Liver (tissue), 8 donors: ENCODE measurements at regions not wholly inside any gene's neighbourhood (a gene's known extent, or its start where the extent isn't known, plus 50 kb on each side); places are given as distances from the start of the nearest gene placed in this dataset.

Experiments
- DNase-seq: peaks from one replicate; pipeline ENCODE4 v3.0.0-alpha.2; 2017; ENCODE audit warnings: low spot score
- H3K27ac ChIP-seq, 2 donors: one replicate each; pipeline ENCODE4 v1.7.0; 2013; ENCODE audit warnings: inconsistent platforms in 2 of 2, low read length in 2 of 2, control low read depth in 1 of 2, low read depth in 1 of 2, mild to moderate bottlenecking in 1 of 2
- H3K27me3 ChIP-seq, 4 donors: one replicate each; pipeline versions ENCODE4 v1.6.1 to v1.7.0; 2013; ENCODE audit warnings: low read length in 3 of 4, inconsistent platforms in 1 of 4, mild to moderate bottlenecking in 1 of 4, moderate library complexity in 1 of 4; ENCODE audit not compliant: control insufficient read depth in 4 of 4, insufficient read depth in 4 of 4
- H3K36me3 ChIP-seq, 4 donors: one replicate each; pipeline versions ENCODE4 v1.6.1 to v1.7.0; 2013; ENCODE audit warnings: low read length in 3 of 4, mild to moderate bottlenecking in 3 of 4, low read depth in 1 of 4, moderate library complexity in 1 of 4; ENCODE audit not compliant: control insufficient read depth in 4 of 4, insufficient read depth in 3 of 4
- H3K4me1 ChIP-seq, 4 donors: one replicate each; pipeline versions ENCODE4 v1.6.1 to v1.7.0; 2013; ENCODE audit warnings: low read length in 3 of 4, mild to moderate bottlenecking in 3 of 4, moderate library complexity in 1 of 4; ENCODE audit not compliant: control insufficient read depth in 4 of 4, insufficient read depth in 4 of 4
- H3K4me3 ChIP-seq, 3 donors: one replicate each; pipeline versions ENCODE4 v1.6.1 to v1.7.0; 2013; ENCODE audit warnings: low read length in 3 of 3, control low read depth in 1 of 3, low read depth in 1 of 3, mild to moderate bottlenecking in 1 of 3
- H3K9ac ChIP-seq, 2 donors: one replicate each; pipeline ENCODE4 v1.7.0; 2013; ENCODE audit warnings: low read length in 2 of 2, mild to moderate bottlenecking in 2 of 2, moderate library complexity in 2 of 2, control low read depth in 1 of 2, low read depth in 1 of 2
- H3K9me3 ChIP-seq, 4 donors: one replicate each; pipeline versions ENCODE4 v1.6.1 to v1.7.0; 2013; ENCODE audit warnings: low read length in 3 of 4; ENCODE audit not compliant: control insufficient read depth in 4 of 4
- ATF3 ChIP-seq: IDR thresholded peaks from 2 replicates; pipeline ENCODE4 v1.6.1; 2016; ENCODE audit warnings: antibody characterized with exemption
- CTCF ChIP-seq: fragments of 150-350 bp; IDR thresholded peaks from 2 replicates; pipeline ENCODE4 v1.5.1; 2017; ENCODE audit warnings: improper control_type of control experiment, low read depth, low read length; ENCODE audit not compliant: missing input control
- EGR1 ChIP-seq, 2 donors: IDR thresholded peaks; 2 replicates each; pipeline ENCODE4 v1.6.1; 2016 to 2018; ENCODE audit warnings: antibody characterized with exemption in 2 of 2, low read depth in 2 of 2
- FOXA1 ChIP-seq: IDR thresholded peaks from 2 replicates; pipeline ENCODE4 v1.6.1; 2016; ENCODE audit warnings: antibody characterized with exemption
- FOXA2 ChIP-seq: IDR thresholded peaks from 2 replicates; pipeline ENCODE4 v1.6.1; 2016; ENCODE audit warnings: antibody characterized with exemption
- GABPA ChIP-seq, 2 donors: IDR thresholded peaks in 1 of 2; conservative IDR thresholded peaks in 1 of 2; 2 replicates each; pipeline ENCODE4 v1.6.1; 2016; ENCODE audit warnings: antibody characterized with exemption in 2 of 2, mild to moderate bottlenecking in 1 of 2, moderate library complexity in 1 of 2
- HNF4A ChIP-seq, 2 donors: conservative IDR thresholded peaks; 2 replicates each; pipeline ENCODE4 v1.6.1; 2016; ENCODE audit warnings: antibody characterized with exemption in 2 of 2, mild to moderate bottlenecking in 2 of 2
- HNF4G ChIP-seq: IDR thresholded peaks from 2 replicates; pipeline ENCODE4 v1.6.1; 2016; ENCODE audit warnings: antibody characterized with exemption
- JUND ChIP-seq, 2 donors: IDR thresholded peaks; 2 replicates each; pipeline ENCODE4 v1.6.1; 2016; ENCODE audit warnings: antibody characterized with exemption in 2 of 2
- MAX ChIP-seq: IDR thresholded peaks from 2 replicates; pipeline ENCODE4 v1.6.1; 2016; ENCODE audit warnings: antibody characterized with exemption
- REST ChIP-seq: IDR thresholded peaks from 2 replicates; pipeline ENCODE4 v1.6.1; 2016; ENCODE audit warnings: antibody characterized with exemption, mild to moderate bottlenecking
- RXRA ChIP-seq, 2 donors: IDR thresholded peaks; 2 replicates each; pipeline ENCODE4 v1.6.1; 2017 to 2018; ENCODE audit warnings: antibody characterized with exemption in 2 of 2, mild to moderate bottlenecking in 1 of 2
- TAF1 ChIP-seq: conservative IDR thresholded peaks from 2 replicates; pipeline ENCODE4 v1.6.1; 2016; ENCODE audit warnings: antibody characterized with exemption, mild to moderate bottlenecking
- YY1 ChIP-seq: IDR thresholded peaks from 2 replicates; pipeline ENCODE4 v1.6.1; 2016; ENCODE audit warnings: antibody characterized with exemption, mild to moderate bottlenecking
- ZBTB33 ChIP-seq: IDR thresholded peaks from 2 replicates; pipeline ENCODE4 v1.6.1; 2016; ENCODE audit warnings: antibody characterized with exemption
- WGBS: extraction: QIAGEN DNeasy Blood & Tissue Kit; methylation state at CpG from one replicate; pipeline ENCODE4 v1.1.7; 2013; 5-methylcytosine and 5-hydroxymethylcytosine counted together
- donor health status: healthy.
- donor health status: healthy.
- donor health status: healthy.
- donor health status: healthy.
- donor health status: healthy.

- no peak overlapping the region for H3K9ac ChIP-seq
- no peak for TF ChIP-seq CTCF
- no peak for TF ChIP-seq EGR1 (IDR thresholded peaks at IDR 0.05; ENCODE audit: low read depth in 2 of 2)
- no peak for TF ChIP-seq ATF3
- no peak for TF ChIP-seq JUND (IDR thresholded peaks at IDR 0.05)
- no peak for TF ChIP-seq REST
- TF ChIP-seq TAF1, result no peak
- TF ChIP-seq HNF4G, result no peak
- TF ChIP-seq FOXA1, result no peak
- no peak for TF ChIP-seq RXRA (IDR thresholded peaks at IDR 0.05)
- no peak for TF ChIP-seq MAX
- no peak for TF ChIP-seq YY1
- WGBS, result 74% methylated on average over 20 of the region's 20 CpGs
- no peak for DNase-seq
- peaks cover 0 to 3% (median 0%) of the 10 kb centered on the region in 4 donors for H3K9me3 ChIP-seq
- H3K27ac ChIP-seq, result no peak overlapping the region
- H3K36me3 ChIP-seq, result no peaks in the 10 kb centered on the region
- no peaks in the 10 kb centered on the region for H3K4me1 ChIP-seq
- H3K4me3 ChIP-seq, result no peak overlapping the region
- no peaks in the 10 kb centered on the region for H3K27me3 ChIP-seq
Observed at GRCh38 chr12:125492354-125493270, 427.4 kb downstream of the AACS start.

GRCh38 chr12:125493704-125494308 is 428.6 kb downstream of the AACS start:
- Histone ChIP-seq H3K9me3 (no peaks in the 10 kb centered on the region), H3K27me3 (no peaks in the 10 kb centered on the region), H3K27ac (no peak overlapping the region), H3K4me3 (no peak overlapping the region), H3K9ac (no peak overlapping the region), H3K36me3 (no peaks in the 10 kb centered on the region), H3K4me1 (no peaks in the 10 kb centered on the region)
- 88% methylated on average over 14 of the region's 14 CpGs for WGBS
- DNase-seq, result no peak
- no peak for TF ChIP-seq ZBTB33
- no peak for TF ChIP-seq EGR1 (IDR thresholded peaks at IDR 0.05; ENCODE audit: low read depth in 2 of 2)
- TF ChIP-seq ATF3, result no peak
- TF ChIP-seq FOXA2, result no peak
- TF ChIP-seq HNF4A (conservative IDR thresholded peaks at IDR 0.05), result no peak
- no peak for TF ChIP-seq FOXA1
- TF ChIP-seq GABPA (IDR thresholded peaks at IDR 0.05 in 1 of 2, conservative IDR thresholded peaks at IDR 0.05 in 1 of 2), result no peak
